Natural killer cell (primary cell): ENCODE measurements at regions not wholly inside any gene's neighbourhood (a gene's known extent, or its start where the extent isn't known, plus 50 kb on each side); places are given as distances from the start of the nearest gene placed in this dataset.

Experiments used
- ATAC-seq, 3 donors: fragments of 150-1000 bp in 2 of 3; fragments of 200-7000 bp in 1 of 3; cut with Tn5 transposase; 1 replicate in 1 of 3; 2 replicates in 2 of 3; pipeline ENCODE4 v1.10.0; 2021; ENCODE audit warnings: mild to moderate bottlenecking in 2 of 3, moderate library complexity in 2 of 3
- DNase-seq, 2 donors: peaks; one replicate each; pipeline versions ENCODE4 v3.0.0 to v3.0.0-alpha.2; 2013 to 2021; ENCODE audit warnings: mixed read lengths in 1 of 2
- H3K27ac ChIP-seq: one replicate; pipeline ENCODE4 v1.5.1; 2013; ENCODE audit warnings: mild to moderate bottlenecking, low read length
- H3K27me3 ChIP-seq: one replicate; pipeline ENCODE4 v1.6.1; 2013; ENCODE audit warnings: low read length; ENCODE audit not compliant: control insufficient read depth, insufficient read depth
- H3K36me3 ChIP-seq: one replicate; pipeline ENCODE4 v1.6.1; 2013; ENCODE audit warnings: low read length; ENCODE audit not compliant: control insufficient read depth, insufficient read depth
- H3K4me1 ChIP-seq: one replicate; pipeline ENCODE4 v1.6.1; 2013; ENCODE audit warnings: low read length; ENCODE audit not compliant: control insufficient read depth, insufficient read depth
- H3K4me3 ChIP-seq: one replicate; pipeline ENCODE4 v1.5.1; 2013; ENCODE audit warnings: low read length
- H3K9me3 ChIP-seq: one replicate; pipeline ENCODE4 v1.6.1; 2013; ENCODE audit warnings: low read length; ENCODE audit not compliant: control insufficient read depth, insufficient read depth
- H3K27ac Mint-ChIP-seq, 2 donors: one replicate each; pipeline ENCODE4 v1.8.0; 2022; ENCODE audit warnings: mild to moderate bottlenecking in 2 of 2, mixed read lengths in 2 of 2, moderate library complexity in 1 of 2
- H3K27me3 Mint-ChIP-seq, 2 donors: one replicate each; pipeline ENCODE4 v1.8.0; 2022; ENCODE audit warnings: low read depth in 2 of 2, mixed read lengths in 2 of 2
- H3K36me3 Mint-ChIP-seq: one replicate; pipeline ENCODE4 v1.8.0; 2022; ENCODE audit warnings: mixed read lengths
- H3K4me1 Mint-ChIP-seq, 2 donors: one replicate each; pipeline ENCODE4 v1.8.0; 2022; ENCODE audit warnings: mixed read lengths in 2 of 2
- H3K4me3 Mint-ChIP-seq: one replicate; pipeline ENCODE4 v1.8.0; 2022; ENCODE audit warnings: mild to moderate bottlenecking, moderate library complexity, mixed read lengths
- H3K9me3 Mint-ChIP-seq, 2 donors: one replicate each; pipeline ENCODE4 v1.8.0; 2022; ENCODE audit warnings: mixed read lengths in 2 of 2
- WGBS: methylation state at CpG from one replicate; pipeline ENCODE4 v1.1.7; 2013; ENCODE audit warnings: missing lambda C conversion rate; ENCODE audit not compliant: insufficient coverage; 5-methylcytosine and 5-hydroxymethylcytosine counted together
- intact Hi-C: fragments of 100-400 bp; cut with micrococcal nuclease; formaldehyde crosslinking; loops from one replicate; pipeline ENCODE4 v1.14.2; 2022
- TF ChIP-seq, protein P1 (sequence below): fragments of 200-600 bp; IDR thresholded peaks from one replicate; pipeline ENCODE4 v1.8.0; 2022; ENCODE audit warnings: antibody characterized with exemption

DNA sequence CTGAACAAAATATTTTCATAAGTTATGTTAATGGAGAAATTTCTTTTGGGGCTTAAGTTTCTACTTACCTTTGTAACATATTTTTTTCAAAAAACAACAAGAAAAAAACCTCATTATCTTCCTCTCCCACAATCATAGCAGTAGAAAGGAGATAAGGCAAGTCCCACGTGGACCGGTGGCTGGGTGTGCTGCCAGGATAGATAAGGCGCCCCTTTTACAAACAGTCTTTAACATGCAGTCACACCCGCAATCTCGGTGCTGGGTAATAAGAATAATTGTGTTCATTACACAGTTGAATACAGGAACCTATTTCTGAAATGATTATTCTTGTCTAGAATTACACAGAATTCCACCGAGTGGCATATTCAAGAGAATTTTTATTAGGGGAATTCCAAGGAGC, 1202.3 kb downstream of the UQCRFS1 start:
- 74% methylated on average over 4 of the region's 6 CpGs for WGBS
- Mint-ChIP-seq H3K36me3 (no peaks in the 10 kb centered on the region), H3K9me3 (peaks cover 3 to 6% of the 10 kb centered on the region in 2 donors), H3K27ac (no peak overlapping the region), H3K4me1 (no peaks in the 10 kb centered on the region), H3K27me3 (no peaks in the 10 kb centered on the region), H3K4me3 (no peak overlapping the region)
- ATAC-seq (no peak), DNase-seq (no peak)
- no peaks in the 10 kb centered on the region for H3K9me3 ChIP-seq
- H3K4me1 ChIP-seq, result no peaks in the 10 kb centered on the region
- intact Hi-C loops, result no loop called here
- no peaks in the 10 kb centered on the region for H3K27me3 ChIP-seq
- TF ChIP-seq, protein P1, sequence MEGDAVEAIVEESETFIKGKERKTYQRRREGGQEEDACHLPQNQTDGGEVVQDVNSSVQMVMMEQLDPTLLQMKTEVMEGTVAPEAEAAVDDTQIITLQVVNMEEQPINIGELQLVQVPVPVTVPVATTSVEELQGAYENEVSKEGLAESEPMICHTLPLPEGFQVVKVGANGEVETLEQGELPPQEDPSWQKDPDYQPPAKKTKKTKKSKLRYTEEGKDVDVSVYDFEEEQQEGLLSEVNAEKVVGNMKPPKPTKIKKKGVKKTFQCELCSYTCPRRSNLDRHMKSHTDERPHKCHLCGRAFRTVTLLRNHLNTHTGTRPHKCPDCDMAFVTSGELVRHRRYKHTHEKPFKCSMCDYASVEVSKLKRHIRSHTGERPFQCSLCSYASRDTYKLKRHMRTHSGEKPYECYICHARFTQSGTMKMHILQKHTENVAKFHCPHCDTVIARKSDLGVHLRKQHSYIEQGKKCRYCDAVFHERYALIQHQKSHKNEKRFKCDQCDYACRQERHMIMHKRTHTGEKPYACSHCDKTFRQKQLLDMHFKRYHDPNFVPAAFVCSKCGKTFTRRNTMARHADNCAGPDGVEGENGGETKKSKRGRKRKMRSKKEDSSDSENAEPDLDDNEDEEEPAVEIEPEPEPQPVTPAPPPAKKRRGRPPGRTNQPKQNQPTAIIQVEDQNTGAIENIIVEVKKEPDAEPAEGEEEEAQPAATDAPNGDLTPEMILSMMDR, result no peak
- H3K4me3 ChIP-seq, result no peak overlapping the region
- H3K27ac ChIP-seq, result no peak overlapping the region
- H3K36me3 ChIP-seq, result no peaks in the 10 kb centered on the region

DNA sequence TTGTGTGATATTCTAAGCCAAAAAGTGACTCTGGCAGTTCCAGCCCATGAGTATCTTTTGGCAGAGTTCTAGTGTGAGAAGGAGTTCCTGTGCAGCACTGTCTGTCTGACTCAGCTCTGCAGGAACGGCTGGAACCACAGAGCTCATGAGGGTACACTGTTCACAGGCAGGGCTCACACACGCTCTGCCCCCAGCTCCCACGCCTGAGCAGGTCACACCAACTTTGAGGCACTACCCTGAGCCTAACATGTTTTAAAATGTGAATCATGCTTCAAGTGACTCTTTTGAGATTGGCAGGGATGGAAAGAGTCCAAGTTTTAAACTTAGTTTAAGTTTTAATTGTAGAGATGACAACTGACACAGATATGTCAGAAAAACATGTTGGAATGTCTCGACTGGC, 1203.3 kb downstream of the UQCRFS1 start:
- TF ChIP-seq, protein P1, result no peak
- WGBS, result 74% methylated on average over 4 of the region's 4 CpGs
- intact Hi-C loops, result no loop called here
- Mint-ChIP-seq H3K36me3 (no peaks in the 10 kb centered on the region), H3K27me3 (no peaks in the 10 kb centered on the region), H3K4me1 (no peaks in the 10 kb centered on the region), H3K4me3 (no peak overlapping the region), H3K27ac (no peak overlapping the region), H3K9me3 (peaks cover 3 to 6% of the 10 kb centered on the region in 2 donors)
- H3K9me3 ChIP-seq, result no peaks in the 10 kb centered on the region
- no peaks in the 10 kb centered on the region for H3K36me3 ChIP-seq
- no peaks in the 10 kb centered on the region for H3K4me1 ChIP-seq
- ATAC-seq (peak in 1 of 3 donors; percentile 43), DNase-seq (no peak)
- no peak overlapping the region for H3K4me3 ChIP-seq
- H3K27ac ChIP-seq, result no peak overlapping the region
- no peaks in the 10 kb centered on the region for H3K27me3 ChIP-seq

DNA sequence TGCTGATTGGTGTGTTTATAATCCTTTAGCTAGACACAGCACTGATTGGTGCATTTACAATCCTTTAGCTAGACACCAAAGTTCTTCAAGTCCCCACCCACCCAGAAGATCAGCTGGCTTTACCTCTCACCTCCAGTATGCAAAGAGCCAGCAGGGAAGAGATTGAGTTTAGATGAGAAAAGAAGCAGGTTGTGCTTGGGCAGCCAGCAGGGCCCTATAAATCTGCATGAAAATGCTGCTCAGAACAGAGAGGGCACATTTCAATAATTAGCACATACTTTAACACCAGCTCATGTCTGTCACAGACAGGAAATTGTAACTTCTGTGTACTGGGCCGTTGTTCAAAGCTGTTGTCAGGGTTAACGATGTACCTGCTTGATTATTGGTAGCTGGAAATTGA, 1204.3 kb downstream of the UQCRFS1 start:
- Histone ChIP-seq H3K4me1 (no peaks in the 10 kb centered on the region), H3K27ac (no peak overlapping the region), H3K27me3 (no peaks in the 10 kb centered on the region), H3K36me3 (no peaks in the 10 kb centered on the region), H3K4me3 (no peak overlapping the region), H3K9me3 (no peaks in the 10 kb centered on the region)
- H3K27ac Mint-ChIP-seq, result no peak overlapping the region
- H3K4me3 Mint-ChIP-seq, result no peak overlapping the region
- peaks cover 3 to 6% of the 10 kb centered on the region in 2 donors for H3K9me3 Mint-ChIP-seq
- ATAC-seq (no peak), DNase-seq (no peak)
- no peaks in the 10 kb centered on the region for H3K4me1 Mint-ChIP-seq
- 53% methylated on average over 2 of the region's 2 CpGs for WGBS
- intact Hi-C loops, result no loop called here
- H3K27me3 Mint-ChIP-seq, result no peaks in the 10 kb centered on the region
- TF ChIP-seq, protein P1, result no peak
- no peaks in the 10 kb centered on the region for H3K36me3 Mint-ChIP-seq

DNA sequence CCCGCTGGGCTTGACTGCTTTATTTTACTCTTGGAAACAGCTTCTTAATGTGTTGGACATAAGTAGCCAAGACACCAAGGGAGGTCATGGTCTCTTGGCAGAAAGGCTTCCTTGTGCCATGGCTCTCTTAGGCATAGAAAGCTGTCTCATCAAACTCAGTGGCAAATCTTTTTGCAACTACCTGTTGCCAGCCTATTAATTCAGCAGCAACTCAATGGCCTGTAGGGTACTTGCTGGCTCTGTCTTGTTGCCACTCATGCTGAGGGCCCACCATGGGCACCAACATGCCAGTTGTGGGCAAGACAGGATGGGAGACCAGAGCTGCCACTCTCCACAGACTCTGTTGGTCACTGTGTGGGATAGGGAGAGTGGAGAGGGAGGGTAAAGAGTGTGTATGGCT, 1209.4 kb downstream of the UQCRFS1 start:
- Mint-ChIP-seq H3K9me3 (peaks cover under 1 to 4% of the 10 kb centered on the region in 2 donors), H3K4me3 (no peak overlapping the region), H3K4me1 (no peaks in the 10 kb centered on the region), H3K36me3 (no peaks in the 10 kb centered on the region), H3K27ac (no peak overlapping the region), H3K27me3 (no peaks in the 10 kb centered on the region)
- DNase-seq, result no peak
- H3K27me3 ChIP-seq, result no peaks in the 10 kb centered on the region
- no peak for ATAC-seq
- H3K4me1 ChIP-seq, result no peaks in the 10 kb centered on the region
- intact Hi-C loops, result no loop called here
- no peak overlapping the region for H3K4me3 ChIP-seq
- H3K27ac ChIP-seq, result no peak overlapping the region
- H3K9me3 ChIP-seq, result no peaks in the 10 kb centered on the region
- WGBS, result 82% methylated on average over 1 of the region's 1 CpG
- H3K36me3 ChIP-seq, result no peaks in the 10 kb centered on the region
- TF ChIP-seq, protein P1, result no peak
